Bone marrow (tissue), 2 donors: ENCODE measurements at regions not wholly inside any gene's neighbourhood (a gene's known extent, or its start where the extent isn't known, plus 50 kb on each side); places are given as distances from the start of the nearest gene placed in this dataset.
"Not testable (repeated sequence)": the region's sequence is repeated elsewhere in the genome, so short reads cannot be mapped to it uniquely, and the experiment has no call there.

Experiments used
- DNase-seq, 2 donors: peaks; one replicate each; lab custom pipeline; 2025; lab: John Stamatoyannopoulos, UW

GRCh38 chr7:159335181-159335926 lies 190.7 kb upstream of the VIPR2 start:
- not testable (repeated sequence) for DNase-seq

- not testable (repeated sequence) for DNase-seq
These were observed 188.3 kb upstream of the VIPR2 start for GRCh38 chr7:159332854-159333479.

DNA sequence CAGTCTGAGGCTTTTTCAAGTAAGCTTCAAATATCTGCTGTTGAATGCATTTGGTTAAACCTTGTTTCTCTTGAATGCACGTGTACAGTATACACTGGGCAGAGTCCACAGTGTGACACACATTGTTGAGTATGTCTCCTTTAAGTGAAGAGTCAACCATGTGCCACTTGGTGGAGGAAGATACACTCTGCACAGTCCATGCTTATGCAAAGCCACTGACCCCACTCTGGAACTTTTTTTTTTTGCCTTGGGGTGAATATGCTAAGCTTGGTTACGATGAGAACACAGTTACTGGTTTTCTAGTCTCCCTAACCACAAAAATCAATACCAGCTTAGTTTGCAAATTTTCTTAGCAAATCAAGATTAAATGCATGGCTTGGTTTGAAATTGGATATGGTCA lies 186.8 kb upstream of the VIPR2 start:
- no peak for DNase-seq

GRCh38 chr7:159329818-159330378 lies 185.2 kb upstream of the VIPR2 start:
- DNase-seq: no peak

DNA sequence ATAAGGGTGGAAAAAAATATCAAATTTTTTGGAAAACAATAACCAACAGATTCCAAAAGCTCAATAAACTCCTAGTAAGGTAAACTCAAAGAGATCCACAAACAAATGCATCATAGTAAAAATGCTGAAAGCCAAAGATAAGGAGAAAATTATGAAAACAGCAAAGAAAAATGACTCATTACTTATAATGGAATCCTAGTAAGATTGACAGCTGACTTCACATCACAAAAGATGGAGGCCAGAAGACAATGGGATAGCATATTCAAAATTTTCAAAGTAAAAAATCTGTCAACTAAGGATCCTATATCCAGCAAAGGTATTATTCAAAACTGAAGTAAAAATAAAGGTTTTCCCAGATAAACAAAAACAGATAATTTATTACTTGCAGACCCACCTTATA lies 183.4 kb upstream of the VIPR2 start:
- DNase-seq: no peak

GRCh38 chr7:159323359-159323758 lies 178.7 kb upstream of the VIPR2 start:
- DNase-seq: no peak

GRCh38 chr7:159321278-159321677 lies 176.6 kb upstream of the VIPR2 start:
- no peak for DNase-seq

- no peak for DNase-seq
These were observed 174.2 kb upstream of the VIPR2 start for GRCh38 chr7:159318682-159319351.

- DNase-seq: no peak
These were observed 172.6 kb upstream of the VIPR2 start for GRCh38 chr7:159317294-159317693.

DNA sequence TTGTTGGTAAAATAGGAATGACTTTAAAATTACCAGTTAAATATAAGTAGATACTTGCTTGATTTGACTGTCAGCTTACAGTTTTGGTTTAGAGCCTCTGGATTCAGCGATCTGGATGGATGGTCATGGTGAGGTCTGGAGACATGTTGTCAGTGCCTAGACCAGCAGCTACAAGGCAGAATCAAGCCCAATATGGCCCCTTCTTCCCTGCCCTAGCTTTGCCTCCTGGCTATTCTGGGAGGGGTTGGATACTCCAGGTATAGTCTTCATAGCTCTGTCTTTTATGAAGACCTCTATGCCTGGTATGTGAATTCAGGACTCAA lies 166.5 kb upstream of the VIPR2 start:
- no peak for DNase-seq

DNA sequence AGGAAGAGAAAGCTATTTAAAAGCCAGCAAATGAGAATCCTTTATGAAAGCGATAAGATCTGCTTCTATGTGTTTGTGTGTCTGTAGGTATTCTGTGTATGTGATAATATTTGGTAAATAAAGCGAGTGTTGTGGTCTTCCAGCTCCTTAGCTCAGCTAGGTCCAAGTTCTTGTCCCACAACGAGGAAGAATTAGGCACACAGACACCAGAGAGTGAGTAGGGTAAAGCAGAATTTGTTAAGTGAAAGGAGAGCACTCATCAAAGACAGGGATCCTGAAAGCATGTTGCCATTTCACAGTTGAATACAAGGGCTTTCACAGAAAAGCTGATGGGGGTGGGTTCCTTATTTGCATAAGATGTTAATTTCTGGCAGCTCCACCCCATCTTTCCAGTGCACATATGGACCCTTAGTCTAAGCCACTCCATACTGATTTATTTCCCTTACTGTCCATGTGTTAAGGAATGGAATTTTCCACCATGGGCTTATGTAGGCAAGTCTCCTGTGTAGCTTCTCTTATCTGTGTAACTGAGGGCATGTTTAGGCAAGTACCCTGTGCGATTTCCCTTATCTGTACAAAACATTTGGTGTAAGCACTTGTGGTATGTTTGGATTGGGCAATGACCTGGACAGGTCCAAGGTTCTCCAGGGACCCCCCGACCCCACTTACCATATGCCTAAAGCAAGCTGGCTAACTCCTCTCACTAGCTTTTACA lies 165.9 kb upstream of the VIPR2 start:
- DNase-seq: no peak

GRCh38 chr7:159309214-159309613 lies 164.5 kb upstream of the VIPR2 start:
- DNase-seq: not testable (repeated sequence)

- DNase-seq: no peak
These were observed 161.3 kb upstream of the VIPR2 start for GRCh38 chr7:159306012-159306411.

GRCh38 chr7:159305185-159305584 lies 160.5 kb upstream of the VIPR2 start:
- not testable (repeated sequence) for DNase-seq

GRCh38 chr7:159303510-159303909 lies 158.8 kb upstream of the VIPR2 start:
- not testable (repeated sequence) for DNase-seq

GRCh38 chr7:159296093-159296681 lies 151.5 kb upstream of the VIPR2 start:
- no peak for DNase-seq

DNA sequence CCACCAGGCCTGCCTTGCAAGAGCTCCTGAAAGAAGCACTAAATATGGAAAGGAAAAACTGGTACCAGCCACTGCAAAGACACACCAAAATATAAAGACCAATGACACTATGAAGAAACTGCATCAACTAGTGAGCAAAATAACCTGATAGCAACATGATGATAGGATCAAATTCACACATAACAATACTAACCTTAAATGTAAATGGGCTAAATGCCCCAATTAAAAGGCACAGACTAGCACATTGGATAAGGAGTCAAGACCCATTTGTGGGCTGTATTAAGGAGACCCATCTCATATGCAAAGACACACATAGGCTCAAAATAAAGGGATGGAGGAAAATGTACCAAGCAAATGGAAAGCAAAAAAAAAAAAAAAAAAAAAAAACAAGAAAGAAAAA lies 141.8 kb upstream of the VIPR2 start:
- DNase-seq: not testable (repeated sequence)

DNA sequence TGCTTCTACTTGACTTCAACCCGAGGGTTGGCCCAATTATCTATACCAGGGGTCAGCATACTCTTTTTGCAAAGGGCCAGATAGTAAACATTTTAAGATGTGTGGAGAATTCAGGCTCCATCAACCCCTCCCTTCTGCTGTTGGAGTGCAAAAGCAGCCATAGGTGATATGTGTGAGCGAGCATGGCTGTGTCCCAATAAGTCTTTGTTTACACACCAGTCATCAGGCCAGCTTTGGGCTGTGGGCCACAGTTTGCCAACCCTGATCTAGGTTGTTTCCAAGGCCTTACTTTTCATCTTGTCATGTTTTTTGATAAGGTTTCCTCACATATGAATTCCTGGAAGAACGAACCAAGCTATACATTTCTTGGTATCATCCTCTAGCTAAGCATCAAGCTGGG lies 136.9 kb upstream of the VIPR2 start:
- DNase-seq: no peak

- DNase-seq: no peak
These were observed 135.3 kb upstream of the VIPR2 start for GRCh38 chr7:159280008-159280407.

- no peak for DNase-seq
These were observed 128.1 kb upstream of the VIPR2 start for GRCh38 chr7:159272739-159273138.

DNA sequence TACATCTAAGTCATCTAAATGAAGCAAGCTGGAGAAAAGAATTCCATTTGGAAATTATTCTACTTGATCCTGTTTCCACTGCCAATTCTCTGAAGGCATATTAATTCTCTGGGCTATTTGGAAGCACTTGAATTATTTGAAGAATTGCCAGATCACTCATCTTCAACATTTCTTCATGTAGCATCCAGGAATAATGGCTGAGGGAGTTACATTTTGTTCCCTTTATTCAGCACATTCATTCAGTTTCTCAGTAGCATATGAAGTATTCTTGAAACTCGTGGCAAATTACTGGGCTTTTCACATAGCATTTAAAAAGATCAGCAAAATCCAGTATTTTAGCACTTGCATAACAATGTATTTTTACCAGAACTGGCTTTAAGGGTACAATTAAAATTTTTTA lies 127.1 kb upstream of the VIPR2 start:
- DNase-seq: no peak

DNA sequence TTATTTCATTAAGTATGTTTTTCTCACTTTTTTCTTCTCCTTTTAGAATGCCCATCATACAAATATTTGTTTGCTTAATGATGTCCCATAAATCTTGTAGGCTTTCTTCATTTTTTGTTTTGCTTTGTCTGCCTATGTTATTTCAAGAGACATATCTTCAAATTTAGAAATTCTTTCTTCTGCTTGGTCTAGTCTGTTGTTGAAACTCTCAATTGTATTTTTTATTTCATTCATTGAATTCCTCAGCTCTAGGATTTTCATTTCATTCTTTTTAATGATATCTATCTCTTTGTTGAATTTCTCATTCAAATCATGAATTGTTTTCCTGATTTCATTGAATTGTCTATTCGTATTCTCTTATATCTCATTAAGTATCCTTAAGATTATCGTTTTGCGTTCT lies 125.1 kb upstream of the VIPR2 start:
- DNase-seq: no peak
